Kidney (tissue), 13 donors: ENCODE measurements at regions not wholly inside any gene's neighbourhood (a gene's known extent, or its start where the extent isn't known, plus 50 kb on each side); places are given as distances from the start of the nearest gene placed in this dataset.

ENCODE experiments used
- DNase-seq, 5 donors: peaks; one replicate each; pipeline ENCODE4 v3.0.0-alpha.2; 2013 to 2020
- FAIRE-seq: peaks from 2 replicates; lab custom pipeline; 2012; peaks lifted over from hg19 to GRCh38; lab: Jason Lieb, UNC
- H3K27ac ChIP-seq, 2 donors: one replicate each; pipeline ENCODE4 v1.7.0; 2013; ENCODE audit warnings: low read depth in 2 of 2, low read length in 2 of 2, inconsistent platforms in 1 of 2
- H3K27me3 ChIP-seq: one replicate; pipeline ENCODE4 v1.7.1; 2013; ENCODE audit warnings: low read length, inconsistent platforms; ENCODE audit not compliant: control insufficient read depth, insufficient read depth
- H3K36me3 ChIP-seq, 3 donors: one replicate each; pipeline versions ENCODE4 v1.7.0 to v1.7.1; 2013; ENCODE audit warnings: low read length in 3 of 3, control low read depth in 1 of 3, inconsistent platforms in 1 of 3; ENCODE audit not compliant: insufficient read depth in 3 of 3, control insufficient read depth in 2 of 3
- H3K4me1 ChIP-seq, 3 donors: one replicate each; pipeline versions ENCODE4 v1.7.0 to v1.7.1; 2013; ENCODE audit warnings: low read length in 3 of 3, inconsistent platforms in 1 of 3, low read depth in 1 of 3; ENCODE audit not compliant: control insufficient read depth in 2 of 3, insufficient read depth in 2 of 3
- H3K4me3 ChIP-seq, 3 donors: one replicate each; pipeline versions ENCODE4 v1.7.0 to v1.8.1; 2013; ENCODE audit warnings: low read length in 3 of 3, control low read depth in 1 of 3, inconsistent platforms in 1 of 3
- H3K9ac ChIP-seq, 3 donors: one replicate each; pipeline versions ENCODE4 v1.7.0 to v1.7.1; 2013; ENCODE audit warnings: low read length in 3 of 3, control low read depth in 1 of 3, inconsistent platforms in 1 of 3
- H3K9me3 ChIP-seq, 3 donors: one replicate each; pipeline versions ENCODE4 v1.7.0 to v1.7.1; 2013; ENCODE audit warnings: low read length in 3 of 3, control low read depth in 1 of 3, inconsistent platforms in 1 of 3; ENCODE audit not compliant: control insufficient read depth in 2 of 3, insufficient read depth in 1 of 3
- intact Hi-C: fragments of 100-400 bp; cut with DNase I; formaldehyde crosslinking; loops from one replicate; pipeline ENCODE4 v1.11.1; 2022
- TF ChIP-seq, protein P1 (sequence below): IDR thresholded peaks from 3 replicates; pipeline ENCODE4 v1.5.1; 2012; ENCODE audit warnings: mild to moderate bottlenecking, moderate library complexity, borderline replicate concordance; ENCODE audit not compliant: insufficient read depth; ENCODE audit errors: extremely low read depth
- donor health status: control.
- donor health status: control.
- donor health status: control.
- donor health status: control.
- donor health status: control.
- donor health status: DM: yes; HTN: yes; CAD: no.
- donor health status: Normal renal cell carcinoma (clear cell type).

DNA sequence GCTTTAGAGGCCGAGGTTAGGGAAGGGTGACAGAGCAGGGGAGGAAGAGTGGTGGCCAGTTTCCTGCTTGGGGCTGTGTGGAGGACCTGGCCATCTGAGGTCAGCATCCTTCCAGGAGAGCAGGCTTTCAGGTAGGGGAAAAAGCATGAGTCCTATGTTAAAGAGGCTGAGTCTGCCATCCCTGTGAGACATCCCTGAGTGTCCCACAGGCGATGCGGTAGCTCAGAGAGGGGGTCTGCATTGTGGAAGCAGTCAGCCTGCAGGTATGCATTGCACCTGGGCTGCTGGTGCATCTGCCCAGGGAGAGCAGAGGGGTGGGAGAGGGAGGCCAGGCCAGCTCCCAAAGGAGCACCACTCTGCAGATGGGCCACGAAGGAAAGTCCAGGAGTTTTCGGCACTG, 282.1 kb upstream of the ZNF32 start:
- no peak overlapping the region for H3K27ac ChIP-seq

DNA sequence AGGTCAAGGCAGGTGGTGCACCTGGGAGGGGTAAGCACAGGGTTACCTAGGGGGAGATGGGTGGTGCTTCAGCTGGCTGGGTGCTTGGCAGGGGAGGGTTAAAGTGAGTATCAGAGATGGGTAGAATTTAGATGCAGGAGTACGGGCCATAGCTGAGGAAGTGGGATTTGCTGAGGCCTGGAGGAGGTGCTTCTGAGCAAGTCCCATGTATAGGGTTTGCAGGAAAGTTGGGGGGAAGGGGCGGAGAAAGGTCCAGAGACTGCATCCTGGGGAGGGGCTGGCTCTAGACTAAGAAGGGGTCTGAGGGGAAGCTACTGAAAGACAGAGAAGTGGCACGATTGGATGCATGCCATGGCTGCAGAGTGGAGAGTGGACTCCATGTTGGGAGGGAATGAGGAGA, 281.6 kb upstream of the ZNF32 start:
- Histone ChIP-seq H3K27ac (no peak overlapping the region), H3K9me3 (peaks cover 0 to 6% (median 0%) of the 10 kb centered on the region in 3 donors), H3K27me3 (no peaks in the 10 kb centered on the region), H3K4me3 (no peak overlapping the region), H3K36me3 (no peaks in the 10 kb centered on the region), H3K9ac (no peak overlapping the region), H3K4me1 (no peaks in the 10 kb centered on the region)
- DNase-seq, result peak in 1 of 5 donors; percentile 15
- TF ChIP-seq, protein P1, sequence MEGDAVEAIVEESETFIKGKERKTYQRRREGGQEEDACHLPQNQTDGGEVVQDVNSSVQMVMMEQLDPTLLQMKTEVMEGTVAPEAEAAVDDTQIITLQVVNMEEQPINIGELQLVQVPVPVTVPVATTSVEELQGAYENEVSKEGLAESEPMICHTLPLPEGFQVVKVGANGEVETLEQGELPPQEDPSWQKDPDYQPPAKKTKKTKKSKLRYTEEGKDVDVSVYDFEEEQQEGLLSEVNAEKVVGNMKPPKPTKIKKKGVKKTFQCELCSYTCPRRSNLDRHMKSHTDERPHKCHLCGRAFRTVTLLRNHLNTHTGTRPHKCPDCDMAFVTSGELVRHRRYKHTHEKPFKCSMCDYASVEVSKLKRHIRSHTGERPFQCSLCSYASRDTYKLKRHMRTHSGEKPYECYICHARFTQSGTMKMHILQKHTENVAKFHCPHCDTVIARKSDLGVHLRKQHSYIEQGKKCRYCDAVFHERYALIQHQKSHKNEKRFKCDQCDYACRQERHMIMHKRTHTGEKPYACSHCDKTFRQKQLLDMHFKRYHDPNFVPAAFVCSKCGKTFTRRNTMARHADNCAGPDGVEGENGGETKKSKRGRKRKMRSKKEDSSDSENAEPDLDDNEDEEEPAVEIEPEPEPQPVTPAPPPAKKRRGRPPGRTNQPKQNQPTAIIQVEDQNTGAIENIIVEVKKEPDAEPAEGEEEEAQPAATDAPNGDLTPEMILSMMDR, result no peak
- intact Hi-C loops, result no loop called here
- FAIRE-seq, result no peak

More for the DNA sequence above, 282.1 kb upstream of the ZNF32 start:
- TF ChIP-seq, protein P1, result no peak
- H3K9me3 ChIP-seq, result peaks cover 0 to 6% (median 0%) of the 10 kb centered on the region in 3 donors
- no peaks in the 10 kb centered on the region for H3K4me1 ChIP-seq
- DNase-seq, result peak in 1 of 5 donors; percentile 9
- intact Hi-C loops, result no loop called here
- H3K27me3 ChIP-seq, result no peaks in the 10 kb centered on the region
- no peak overlapping the region for H3K4me3 ChIP-seq
- FAIRE-seq, result no peak
- H3K36me3 ChIP-seq, result no peaks in the 10 kb centered on the region
- no peak overlapping the region for H3K9ac ChIP-seq

GRCh38 chr10:43929122-43929521, 280.4 kb upstream of the ZNF32 start:
- H3K4me3 ChIP-seq, result no peak overlapping the region
- TF ChIP-seq, protein P1, result no peak
- intact Hi-C loops, result no loop called here

DNA sequence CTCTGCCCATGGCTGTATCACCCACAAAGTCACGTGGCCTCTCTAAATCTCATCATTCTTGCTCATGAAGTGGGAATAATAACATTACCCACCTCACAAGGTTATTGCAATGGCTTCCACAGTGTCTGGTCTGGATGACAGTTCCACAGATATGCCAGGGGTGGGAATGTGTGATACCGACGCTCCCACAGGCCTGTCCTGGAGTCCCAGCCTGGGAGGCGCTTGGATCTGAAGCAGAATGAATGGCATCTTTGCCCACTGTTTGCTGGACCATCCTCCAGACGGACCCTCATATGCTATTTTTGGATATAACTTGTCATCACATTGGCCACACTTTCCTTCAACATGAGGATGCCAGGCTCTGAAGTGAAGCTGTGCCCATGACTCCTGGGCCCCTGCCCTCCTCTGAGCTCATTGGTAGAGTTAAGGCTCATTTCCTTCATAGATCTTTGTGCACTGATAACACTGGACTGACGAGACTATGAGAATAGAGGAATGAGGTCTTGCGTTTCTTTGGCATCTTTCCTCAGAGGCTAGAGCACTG, 279.8 kb upstream of the ZNF32 start:
- intact Hi-C loops, result no loop called here
- TF ChIP-seq, protein P1, result no peak
- Histone ChIP-seq H3K27ac (no peak overlapping the region), H3K9ac (no peak overlapping the region), H3K9me3 (peaks cover 0 to 1% (median 0%) of the 10 kb centered on the region in 3 donors), H3K36me3 (no peaks in the 10 kb centered on the region), H3K4me1 (no peaks in the 10 kb centered on the region), H3K4me3 (no peak overlapping the region), H3K27me3 (no peaks in the 10 kb centered on the region)
- FAIRE-seq (no peak), DNase-seq (no peak)

More at GRCh38 chr10:43929122-43929521, 280.4 kb upstream of the ZNF32 start:
- H3K4me1 ChIP-seq, result no peaks in the 10 kb centered on the region
- no peak for FAIRE-seq
- no peak for DNase-seq
- no peak overlapping the region for H3K27ac ChIP-seq
- H3K27me3 ChIP-seq, result no peaks in the 10 kb centered on the region
- H3K9me3 ChIP-seq, result peaks cover 0 to 6% (median 0%) of the 10 kb centered on the region in 3 donors
- H3K9ac ChIP-seq, result no peak overlapping the region
- H3K36me3 ChIP-seq, result no peaks in the 10 kb centered on the region
